ENCODE measurements at regions not wholly inside any gene's neighbourhood (a gene's known extent, or its start where the extent isn't known, plus 50 kb on each side); places are given as distances from the start of the nearest gene placed in this dataset.

DNA sequence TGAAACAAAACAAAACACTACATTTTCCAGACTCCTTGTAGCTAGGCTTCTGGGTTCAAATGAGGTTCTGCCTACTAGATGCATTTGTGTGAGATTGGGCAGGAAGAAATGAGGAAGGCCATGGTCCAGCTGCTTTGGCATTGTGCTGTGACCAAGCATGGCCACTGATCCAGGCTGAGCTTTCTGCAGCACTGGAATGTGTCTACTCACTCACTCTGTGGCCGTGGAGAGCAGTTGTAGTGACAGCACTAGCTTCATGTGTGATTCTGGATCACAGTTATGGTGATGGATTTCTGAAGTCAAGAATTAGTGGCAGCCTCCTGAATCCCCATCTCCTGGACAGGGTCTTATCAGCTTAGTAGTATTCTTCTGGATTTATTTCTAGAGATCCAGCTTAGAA is 358.9 kb downstream of the GPAT3 start:
- no peaks in the 10 kb centered on the region for H3K79me2 ChIP-seq (replicated peaks; ENCODE audit: insufficient read depth)
- H3K4me2 ChIP-seq: no peak overlapping the region
- peaks cover 4% of the 10 kb centered on the region; the same call in 2 of the 3 replicates for H3K4me1 Mint-ChIP-seq
- no peaks in the 10 kb centered on the region for H3K9me3 Mint-ChIP-seq
- TF ChIP-seq, protein P1, sequence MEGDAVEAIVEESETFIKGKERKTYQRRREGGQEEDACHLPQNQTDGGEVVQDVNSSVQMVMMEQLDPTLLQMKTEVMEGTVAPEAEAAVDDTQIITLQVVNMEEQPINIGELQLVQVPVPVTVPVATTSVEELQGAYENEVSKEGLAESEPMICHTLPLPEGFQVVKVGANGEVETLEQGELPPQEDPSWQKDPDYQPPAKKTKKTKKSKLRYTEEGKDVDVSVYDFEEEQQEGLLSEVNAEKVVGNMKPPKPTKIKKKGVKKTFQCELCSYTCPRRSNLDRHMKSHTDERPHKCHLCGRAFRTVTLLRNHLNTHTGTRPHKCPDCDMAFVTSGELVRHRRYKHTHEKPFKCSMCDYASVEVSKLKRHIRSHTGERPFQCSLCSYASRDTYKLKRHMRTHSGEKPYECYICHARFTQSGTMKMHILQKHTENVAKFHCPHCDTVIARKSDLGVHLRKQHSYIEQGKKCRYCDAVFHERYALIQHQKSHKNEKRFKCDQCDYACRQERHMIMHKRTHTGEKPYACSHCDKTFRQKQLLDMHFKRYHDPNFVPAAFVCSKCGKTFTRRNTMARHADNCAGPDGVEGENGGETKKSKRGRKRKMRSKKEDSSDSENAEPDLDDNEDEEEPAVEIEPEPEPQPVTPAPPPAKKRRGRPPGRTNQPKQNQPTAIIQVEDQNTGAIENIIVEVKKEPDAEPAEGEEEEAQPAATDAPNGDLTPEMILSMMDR (conservative IDR thresholded peaks at IDR 0.05; ENCODE audit: low read depth in 2 of 2): no peak
- TF ChIP-seq, protein P2, sequence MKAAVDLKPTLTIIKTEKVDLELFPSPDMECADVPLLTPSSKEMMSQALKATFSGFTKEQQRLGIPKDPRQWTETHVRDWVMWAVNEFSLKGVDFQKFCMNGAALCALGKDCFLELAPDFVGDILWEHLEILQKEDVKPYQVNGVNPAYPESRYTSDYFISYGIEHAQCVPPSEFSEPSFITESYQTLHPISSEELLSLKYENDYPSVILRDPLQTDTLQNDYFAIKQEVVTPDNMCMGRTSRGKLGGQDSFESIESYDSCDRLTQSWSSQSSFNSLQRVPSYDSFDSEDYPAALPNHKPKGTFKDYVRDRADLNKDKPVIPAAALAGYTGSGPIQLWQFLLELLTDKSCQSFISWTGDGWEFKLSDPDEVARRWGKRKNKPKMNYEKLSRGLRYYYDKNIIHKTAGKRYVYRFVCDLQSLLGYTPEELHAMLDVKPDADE (IDR thresholded peaks at IDR 0.05): no peak
- TF ChIP-seq, protein P3, sequence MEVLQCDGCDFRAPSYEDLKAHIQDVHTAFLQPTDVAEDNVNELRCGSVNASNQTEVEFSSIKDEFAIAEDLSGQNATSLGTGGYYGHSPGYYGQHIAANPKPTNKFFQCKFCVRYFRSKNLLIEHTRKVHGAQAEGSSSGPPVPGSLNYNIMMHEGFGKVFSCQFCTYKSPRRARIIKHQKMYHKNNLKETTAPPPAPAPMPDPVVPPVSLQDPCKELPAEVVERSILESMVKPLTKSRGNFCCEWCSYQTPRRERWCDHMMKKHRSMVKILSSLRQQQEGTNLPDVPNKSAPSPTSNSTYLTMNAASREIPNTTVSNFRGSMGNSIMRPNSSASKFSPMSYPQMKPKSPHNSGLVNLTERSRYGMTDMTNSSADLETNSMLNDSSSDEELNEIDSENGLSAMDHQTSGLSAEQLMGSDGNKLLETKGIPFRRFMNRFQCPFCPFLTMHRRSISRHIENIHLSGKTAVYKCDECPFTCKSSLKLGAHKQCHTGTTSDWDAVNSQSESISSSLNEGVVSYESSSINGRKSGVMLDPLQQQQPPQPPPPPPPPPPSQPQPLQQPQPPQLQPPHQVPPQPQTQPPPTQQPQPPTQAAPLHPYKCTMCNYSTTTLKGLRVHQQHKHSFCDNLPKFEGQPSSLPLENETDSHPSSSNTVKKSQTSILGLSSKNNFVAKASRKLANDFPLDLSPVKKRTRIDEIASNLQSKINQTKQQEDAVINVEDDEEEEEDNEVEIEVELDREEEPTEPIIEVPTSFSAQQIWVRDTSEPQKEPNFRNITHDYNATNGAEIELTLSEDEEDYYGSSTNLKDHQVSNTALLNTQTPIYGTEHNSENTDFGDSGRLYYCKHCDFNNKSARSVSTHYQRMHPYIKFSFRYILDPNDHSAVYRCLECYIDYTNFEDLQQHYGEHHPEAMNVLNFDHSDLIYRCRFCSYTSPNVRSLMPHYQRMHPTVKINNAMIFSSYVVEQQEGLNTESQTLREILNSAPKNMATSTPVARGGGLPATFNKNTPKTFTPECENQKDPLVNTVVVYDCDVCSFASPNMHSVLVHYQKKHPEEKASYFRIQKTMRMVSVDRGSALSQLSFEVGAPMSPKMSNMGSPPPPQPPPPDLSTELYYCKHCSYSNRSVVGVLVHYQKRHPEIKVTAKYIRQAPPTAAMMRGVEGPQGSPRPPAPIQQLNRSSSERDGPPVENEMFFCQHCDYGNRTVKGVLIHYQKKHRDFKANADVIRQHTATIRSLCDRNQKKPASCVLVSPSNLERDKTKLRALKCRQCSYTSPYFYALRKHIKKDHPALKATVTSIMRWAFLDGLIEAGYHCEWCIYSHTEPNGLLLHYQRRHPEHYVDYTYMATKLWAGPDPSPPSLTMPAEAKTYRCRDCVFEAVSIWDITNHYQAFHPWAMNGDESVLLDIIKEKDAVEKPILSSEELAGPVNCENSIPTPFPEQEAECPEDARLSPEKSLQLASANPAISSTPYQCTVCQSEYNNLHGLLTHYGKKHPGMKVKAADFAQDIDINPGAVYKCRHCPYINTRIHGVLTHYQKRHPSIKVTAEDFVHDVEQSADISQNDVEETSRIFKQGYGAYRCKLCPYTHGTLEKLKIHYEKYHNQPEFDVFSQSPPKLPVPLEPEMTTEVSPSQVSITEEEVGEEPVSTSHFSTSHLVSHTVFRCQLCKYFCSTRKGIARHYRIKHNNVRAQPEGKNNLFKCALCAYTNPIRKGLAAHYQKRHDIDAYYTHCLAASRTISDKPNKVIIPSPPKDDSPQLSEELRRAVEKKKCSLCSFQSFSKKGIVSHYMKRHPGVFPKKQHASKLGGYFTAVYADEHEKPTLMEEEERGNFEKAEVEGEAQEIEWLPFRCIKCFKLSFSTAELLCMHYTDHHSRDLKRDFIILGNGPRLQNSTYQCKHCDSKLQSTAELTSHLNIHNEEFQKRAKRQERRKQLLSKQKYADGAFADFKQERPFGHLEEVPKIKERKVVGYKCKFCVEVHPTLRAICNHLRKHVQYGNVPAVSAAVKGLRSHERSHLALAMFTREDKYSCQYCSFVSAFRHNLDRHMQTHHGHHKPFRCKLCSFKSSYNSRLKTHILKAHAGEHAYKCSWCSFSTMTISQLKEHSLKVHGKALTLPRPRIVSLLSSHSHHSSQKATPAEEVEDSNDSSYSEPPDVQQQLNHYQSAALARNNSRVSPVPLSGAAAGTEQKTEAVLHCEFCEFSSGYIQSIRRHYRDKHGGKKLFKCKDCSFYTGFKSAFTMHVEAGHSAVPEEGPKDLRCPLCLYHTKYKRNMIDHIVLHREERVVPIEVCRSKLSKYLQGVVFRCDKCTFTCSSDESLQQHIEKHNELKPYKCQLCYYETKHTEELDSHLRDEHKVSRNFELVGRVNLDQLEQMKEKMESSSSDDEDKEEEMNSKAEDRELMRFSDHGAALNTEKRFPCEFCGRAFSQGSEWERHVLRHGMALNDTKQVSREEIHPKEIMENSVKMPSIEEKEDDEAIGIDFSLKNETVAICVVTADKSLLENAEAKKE (CRISPR knock-in tag; IDR thresholded peaks at IDR 0.05): no peak
- TF ChIP-seq ZNF331 (CRISPR knock-in tag; IDR thresholded peaks at IDR 0.05; ENCODE audit: low read depth) (no peak), ZNF114 (CRISPR knock-in tag; IDR thresholded peaks at IDR 0.05) (no peak), EZH2 (IDR thresholded peaks at IDR 0.05; ENCODE audit: low read depth, unreplicated experiment) (no peak), STAT1 (IDR thresholded peaks at IDR 0.05; ENCODE audit: unreplicated experiment) (no peak), CREB1 (CRISPR knock-in tag; IDR thresholded peaks at IDR 0.05; ENCODE audit: low read depth) (no peak), NANOG (IDR thresholded peaks at IDR 0.05; ENCODE audit: borderline replicate concordance) (no peak), EZH2phosphoT487 (IDR thresholded peaks at IDR 0.05; ENCODE audit: unreplicated experiment) (no peak), JUNB (IDR thresholded peaks at IDR 0.05; ENCODE audit: unreplicated experiment) (no peak), POLR2AphosphoS5 (IDR thresholded peaks at IDR 0.05; ENCODE audit: low read depth) (no peak)
- TF ChIP-seq, protein P4, sequence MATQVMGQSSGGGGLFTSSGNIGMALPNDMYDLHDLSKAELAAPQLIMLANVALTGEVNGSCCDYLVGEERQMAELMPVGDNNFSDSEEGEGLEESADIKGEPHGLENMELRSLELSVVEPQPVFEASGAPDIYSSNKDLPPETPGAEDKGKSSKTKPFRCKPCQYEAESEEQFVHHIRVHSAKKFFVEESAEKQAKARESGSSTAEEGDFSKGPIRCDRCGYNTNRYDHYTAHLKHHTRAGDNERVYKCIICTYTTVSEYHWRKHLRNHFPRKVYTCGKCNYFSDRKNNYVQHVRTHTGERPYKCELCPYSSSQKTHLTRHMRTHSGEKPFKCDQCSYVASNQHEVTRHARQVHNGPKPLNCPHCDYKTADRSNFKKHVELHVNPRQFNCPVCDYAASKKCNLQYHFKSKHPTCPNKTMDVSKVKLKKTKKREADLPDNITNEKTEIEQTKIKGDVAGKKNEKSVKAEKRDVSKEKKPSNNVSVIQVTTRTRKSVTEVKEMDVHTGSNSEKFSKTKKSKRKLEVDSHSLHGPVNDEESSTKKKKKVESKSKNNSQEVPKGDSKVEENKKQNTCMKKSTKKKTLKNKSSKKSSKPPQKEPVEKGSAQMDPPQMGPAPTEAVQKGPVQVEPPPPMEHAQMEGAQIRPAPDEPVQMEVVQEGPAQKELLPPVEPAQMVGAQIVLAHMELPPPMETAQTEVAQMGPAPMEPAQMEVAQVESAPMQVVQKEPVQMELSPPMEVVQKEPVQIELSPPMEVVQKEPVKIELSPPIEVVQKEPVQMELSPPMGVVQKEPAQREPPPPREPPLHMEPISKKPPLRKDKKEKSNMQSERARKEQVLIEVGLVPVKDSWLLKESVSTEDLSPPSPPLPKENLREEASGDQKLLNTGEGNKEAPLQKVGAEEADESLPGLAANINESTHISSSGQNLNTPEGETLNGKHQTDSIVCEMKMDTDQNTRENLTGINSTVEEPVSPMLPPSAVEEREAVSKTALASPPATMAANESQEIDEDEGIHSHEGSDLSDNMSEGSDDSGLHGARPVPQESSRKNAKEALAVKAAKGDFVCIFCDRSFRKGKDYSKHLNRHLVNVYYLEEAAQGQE (IDR thresholded peaks at IDR 0.05; ENCODE audit: unreplicated experiment): no peak
- H3K4me1 ChIP-seq (ENCODE audit: insufficient read depth): no peaks in the 10 kb centered on the region
- H3K27me3 Mint-ChIP-seq (ENCODE audit: insufficient read depth, low read depth, poor library complexity): no peaks in the 10 kb centered on the region
- H2AFZ ChIP-seq: no peak overlapping the region
- DNase-seq (ENCODE audit: low spot score) (no peak), ATAC-seq (no peak)
- H3K27ac Mint-ChIP-seq: no peak overlapping the region
- 0 out of 2 replicates have a peak, but pooled peaks cover 4% of the 10 kb centered on the region for H3K9me2 ChIP-seq (ENCODE audit: insufficient read depth)
- H3F3A ChIP-seq (replicated peaks; ENCODE audit: low read depth): no peaks in the 10 kb centered on the region
- H3K4me3 Mint-ChIP-seq: no peak overlapping the region
- H3K27me3 ChIP-seq (ENCODE audit: insufficient read depth): no peaks in the 10 kb centered on the region
- no peak overlapping the region for H3K27ac ChIP-seq (ENCODE audit: low read depth)
- no peak overlapping the region for H3K4me3 ChIP-seq
- no peaks in the 10 kb centered on the region for H3K36me3 ChIP-seq (ENCODE audit: insufficient read depth)
- H3K36me3 Mint-ChIP-seq (ENCODE audit: low read depth): no peaks in the 10 kb centered on the region; the same call in 2 of the 3 replicates
- H4K20me1 ChIP-seq (replicated peaks; ENCODE audit: insufficient read depth): no peaks in the 10 kb centered on the region

Measured in GM23338 (cell line).